Osteoblast (primary cell): ENCODE measurements at regions not wholly inside any gene's neighbourhood (a gene's known extent, or its start where the extent isn't known, plus 50 kb on each side); places are given as distances from the start of the nearest gene placed in this dataset.
"Not testable (repeated sequence)": the region's sequence is repeated elsewhere in the genome, so short reads cannot be mapped to it uniquely, and the experiment has no call there.

Experiments
- DNase-seq: peaks from one replicate; pipeline ENCODE4 v3.0.0; 2011; ENCODE audit warnings: low spot score, mixed read lengths; ENCODE audit not compliant: insufficient read length; ENCODE audit errors: missing footprints
- H2AFZ ChIP-seq: 2 replicates; pipeline ENCODE4 v1.6.0; 2011; ENCODE audit warnings: mild to moderate bottlenecking, low read length
- H3K27ac ChIP-seq: 2 replicates; pipeline ENCODE4 v1.5.1; 2011; ENCODE audit warnings: mild to moderate bottlenecking, low read depth, low read length, moderate library complexity
- H3K27me3 ChIP-seq: 2 replicates; pipeline ENCODE4 v1.6.0; 2012; ENCODE audit warnings: mild to moderate bottlenecking, control low read depth, inconsistent platforms, low read length, moderate library complexity; ENCODE audit not compliant: insufficient read depth
- H3K36me3 ChIP-seq: 2 replicates; pipeline ENCODE4 v1.5.1; 2011; ENCODE audit warnings: mild to moderate bottlenecking, low read length, control low read depth, moderate library complexity; ENCODE audit not compliant: insufficient read depth
- H3K4me1 ChIP-seq: 2 replicates; pipeline ENCODE4 v1.5.1; 2011; ENCODE audit warnings: mild to moderate bottlenecking, low read length, control low read depth, moderate library complexity; ENCODE audit not compliant: insufficient read depth
- H3K4me2 ChIP-seq: 2 replicates; pipeline ENCODE4 v1.6.0; 2011; ENCODE audit warnings: mild to moderate bottlenecking, low read length; ENCODE audit not compliant: insufficient read depth
- H3K4me3 ChIP-seq: fragments of 200-600 bp; sonication (generic); 3 replicates; pipeline ENCODE4 v1.5.1; 2012; ENCODE audit warnings: mild to moderate bottlenecking, low read length, inconsistent platforms; ENCODE audit not compliant: insufficient read depth
- H3K79me2 ChIP-seq: 2 replicates; pipeline ENCODE4 v1.6.0; 2012; ENCODE audit warnings: mild to moderate bottlenecking, low read length, control low read depth, inconsistent platforms; ENCODE audit not compliant: insufficient read depth
- H3K9me3 ChIP-seq: 2 replicates; pipeline ENCODE4 v1.5.1; 2011; ENCODE audit warnings: low read depth, low read length, control low read depth
- H4K20me1 ChIP-seq: 2 replicates; pipeline ENCODE4 v1.6.0; 2012; ENCODE audit warnings: mild to moderate bottlenecking, low read length, control low read depth; ENCODE audit not compliant: insufficient read depth
- CTCF ChIP-seq: IDR thresholded peaks from 2 replicates; pipeline ENCODE4 v1.5.1; 2011; ENCODE audit warnings: mild to moderate bottlenecking, low read depth, low read length, moderate library complexity; ENCODE audit errors: extremely low read depth

- no peak overlapping the region for H3K27ac ChIP-seq
- H3K27me3 ChIP-seq, result no peaks in the 10 kb centered on the region
- no peaks in the 10 kb centered on the region for H3K79me2 ChIP-seq
- H4K20me1 ChIP-seq, result no peaks in the 10 kb centered on the region
- H3K36me3 ChIP-seq, result no peaks in the 10 kb centered on the region
- no peaks in the 10 kb centered on the region for H3K9me3 ChIP-seq
- H3K4me1 ChIP-seq, result peaks cover 11% of the 10 kb centered on the region
- TF ChIP-seq CTCF, result no peak
- H3K4me3 ChIP-seq, result no peak overlapping the region
- H2AFZ ChIP-seq, result no peak overlapping the region
- no peak overlapping the region for H3K4me2 ChIP-seq
- DNase-seq, result no peak
Observed at GRCh38 chr14:35213869-35214387, 78.3 kb upstream of the PSMA6 start.

- not testable (repeated sequence) for H3K27me3 ChIP-seq, H3K79me2 ChIP-seq, DNase-seq, H3K4me3 ChIP-seq, H3K9me3 ChIP-seq, H3K36me3 ChIP-seq, H3K27ac ChIP-seq, H3K4me2 ChIP-seq, H2AFZ ChIP-seq, H4K20me1 ChIP-seq
- H3K4me1 ChIP-seq, result peaks cover 11% of the 10 kb centered on the region
Observed at GRCh38 chr14:35214402-35214801, 77.8 kb upstream of the PSMA6 start.

GRCh38 chr14:35215110-35215813, 76.9 kb upstream of the PSMA6 start:
- peak; percentile 65 for TF ChIP-seq CTCF
- H3K4me2 ChIP-seq, result no peak overlapping the region
- no peaks in the 10 kb centered on the region for H3K27me3 ChIP-seq
- H4K20me1 ChIP-seq, result no peaks in the 10 kb centered on the region
- no peak overlapping the region for H3K4me3 ChIP-seq
- H3K27ac ChIP-seq, result no peak overlapping the region
- H3K36me3 ChIP-seq, result no peaks in the 10 kb centered on the region
- no peaks in the 10 kb centered on the region for H3K9me3 ChIP-seq
- no peaks in the 10 kb centered on the region for H3K79me2 ChIP-seq
- H2AFZ ChIP-seq, result no peak overlapping the region
- DNase-seq, result no peak
- H3K4me1 ChIP-seq, result peaks cover 11% of the 10 kb centered on the region

- not testable (repeated sequence) for H4K20me1 ChIP-seq, DNase-seq, H3K4me3 ChIP-seq, H3K9me3 ChIP-seq, H3K27me3 ChIP-seq, H3K4me2 ChIP-seq, H3K79me2 ChIP-seq, H3K27ac ChIP-seq, H3K36me3 ChIP-seq, H2AFZ ChIP-seq
- peaks cover 11% of the 10 kb centered on the region for H3K4me1 ChIP-seq
Observed at GRCh38 chr14:35218176-35218575, 74.0 kb upstream of the PSMA6 start.

- Histone ChIP-seq H2AFZ (no peak overlapping the region), H4K20me1 (no peaks in the 10 kb centered on the region), H3K4me2 (no peak overlapping the region), H3K27me3 (no peaks in the 10 kb centered on the region), H3K4me3 (no peak overlapping the region), H3K36me3 (no peaks in the 10 kb centered on the region), H3K79me2 (no peaks in the 10 kb centered on the region), H3K9me3 (no peaks in the 10 kb centered on the region), H3K27ac (no peak overlapping the region), H3K4me1 (peaks cover 9% of the 10 kb centered on the region)
- TF ChIP-seq CTCF, result no peak
- DNase-seq, result no peak
Observed at GRCh38 chr14:35218963-35219362, 73.2 kb upstream of the PSMA6 start.
